CD14-positive monocyte (primary cell): ENCODE measurements at regions not wholly inside any gene's neighbourhood (a gene's known extent, or its start where the extent isn't known, plus 50 kb on each side); places are given as distances from the start of the nearest gene placed in this dataset.

Source experiments
- DNase-seq, 3 donors: peaks; one replicate each; pipeline ENCODE4 v3.0.0-alpha.2; 2011 to 2022
- H2AFZ ChIP-seq: 2 replicates; pipeline ENCODE4 v1.6.0; 2012; ENCODE audit warnings: mild to moderate bottlenecking, low read depth, low read length, inconsistent platforms; ENCODE audit not compliant: insufficient read depth, poor library complexity, severe bottlenecking
- H3K27ac ChIP-seq, 2 donors: 1 replicate in 1 of 2; 2 replicates in 1 of 2; pipeline ENCODE4 v1.5.1; 2012 to 2013; ENCODE audit warnings: low read length in 2 of 2, control low read depth in 1 of 2, inconsistent platforms in 1 of 2, low read depth in 1 of 2, mild to moderate bottlenecking in 1 of 2
- H3K27me3 ChIP-seq, 2 donors: one replicate each; pipeline versions ENCODE4 v1.6.0 to v1.6.1; 2011 to 2013; ENCODE audit warnings: low read length in 2 of 2; ENCODE audit not compliant: control insufficient read depth in 2 of 2, insufficient read depth in 2 of 2
- H3K36me3 ChIP-seq, 2 donors: replicated peaks in 1 of 2; 1 replicate in 1 of 2; 2 replicates in 1 of 2; pipeline versions ENCODE4 v1.5.1 to v1.6.1; 2012 to 2013; ENCODE audit warnings: low read length in 2 of 2, control low read depth in 1 of 2, inconsistent platforms in 1 of 2, mild to moderate bottlenecking in 1 of 2; ENCODE audit not compliant: insufficient read depth in 2 of 2, control insufficient read depth in 1 of 2
- H3K4me1 ChIP-seq, 2 donors: 1 replicate in 1 of 2; 2 replicates in 1 of 2; pipeline versions ENCODE4 v1.5.1 to v1.6.1; 2012 to 2013; ENCODE audit warnings: low read length in 2 of 2, control low read depth in 1 of 2, inconsistent platforms in 1 of 2, mild to moderate bottlenecking in 1 of 2, moderate library complexity in 1 of 2; ENCODE audit not compliant: insufficient read depth in 2 of 2, control insufficient read depth in 1 of 2
- H3K4me2 ChIP-seq: replicated peaks from 2 replicates; pipeline ENCODE3; 2012; ENCODE audit warnings: low read length, moderate library complexity, mild to moderate bottlenecking; ENCODE audit not compliant: poor library complexity, severe bottlenecking; ENCODE audit errors: extremely low read depth
- H3K4me3 ChIP-seq, 3 experiments: fragments of 200-600 bp in 1 of 3; sonication (generic) in 1 of 3; replicated peaks in 1 of 3; 1 replicate in 2 of 3; 2 replicates in 1 of 3; pipeline ENCODE4 v1.5.1; 2011 to 2013; ENCODE audit warnings: low read length in 3 of 3, mild to moderate bottlenecking in 3 of 3, control low read depth in 2 of 3, low read depth in 2 of 3, inconsistent platforms in 1 of 3, moderate library complexity in 1 of 3
- H3K79me2 ChIP-seq: 2 replicates; pipeline ENCODE4 v1.6.0; 2012; ENCODE audit warnings: mild to moderate bottlenecking, control low read depth, inconsistent platforms, low read length, moderate library complexity; ENCODE audit not compliant: insufficient read depth
- H3K9ac ChIP-seq: 2 replicates; pipeline ENCODE4 v1.6.0; 2017; ENCODE audit warnings: low read length, mild to moderate bottlenecking; ENCODE audit not compliant: insufficient read depth, poor library complexity, severe bottlenecking
- H3K9me3 ChIP-seq, 2 donors: replicated peaks in 1 of 2; 1 replicate in 1 of 2; 2 replicates in 1 of 2; pipeline versions ENCODE4 v1.5.1 to v1.6.1; 2012 to 2013; ENCODE audit warnings: low read length in 2 of 2, control low read depth in 1 of 2; ENCODE audit not compliant: control insufficient read depth in 1 of 2, insufficient read depth in 1 of 2
- H4K20me1 ChIP-seq: 2 replicates; pipeline ENCODE4 v1.6.0; 2012; ENCODE audit warnings: mild to moderate bottlenecking, low read length, control low read depth, moderate library complexity; ENCODE audit not compliant: insufficient read depth
- H3K27ac Mint-ChIP-seq, 7 donors: one replicate each; pipeline ENCODE4 v1.8.0; 2020; ENCODE audit warnings: mild to moderate bottlenecking in 7 of 7, mixed read lengths in 7 of 7, moderate library complexity in 6 of 7, inconsistent platforms in 2 of 7
- H3K27me3 Mint-ChIP-seq, 3 donors: one replicate each; pipeline ENCODE4 v1.8.0; 2021 to 2022; ENCODE audit warnings: low read depth in 3 of 3, mild to moderate bottlenecking in 3 of 3, mixed read lengths in 3 of 3, moderate library complexity in 3 of 3, inconsistent platforms in 1 of 3
- H3K36me3 Mint-ChIP-seq, 2 donors: one replicate each; pipeline ENCODE4 v1.8.0; 2020; ENCODE audit warnings: mixed read lengths in 2 of 2, inconsistent platforms in 1 of 2, mild to moderate bottlenecking in 1 of 2
- H3K4me1 Mint-ChIP-seq: one replicate; pipeline ENCODE4 v1.8.0; 2020; ENCODE audit warnings: mild to moderate bottlenecking, mixed read lengths
- H3K4me3 Mint-ChIP-seq, 2 donors: one replicate each; pipeline ENCODE4 v1.8.0; 2020; ENCODE audit warnings: mild to moderate bottlenecking in 2 of 2, mixed read lengths in 2 of 2, moderate library complexity in 1 of 2
- H3K9me3 Mint-ChIP-seq, 7 donors: one replicate each; pipeline ENCODE4 v1.8.0; 2020 to 2022; ENCODE audit warnings: mixed read lengths in 7 of 7, mild to moderate bottlenecking in 6 of 7, moderate library complexity in 6 of 7, inconsistent platforms in 2 of 7
- WGBS: methylation state at CpG from one replicate; pipeline ENCODE4 v1.1.5; 2013; ENCODE audit warnings: missing lambda C conversion rate; ENCODE audit not compliant: insufficient coverage; 5-methylcytosine and 5-hydroxymethylcytosine counted together
- intact Hi-C, 2 donors: fragments of 100-400 bp; cut with micrococcal nuclease; formaldehyde crosslinking; loops; one replicate each; pipeline versions ENCODE4 v1.15.0 to v1.15.1; 2023
- TF ChIP-seq, protein P1 (sequence below): fragments of 200-600 bp; IDR thresholded peaks from one replicate; pipeline ENCODE4 v1.8.0; 2022; ENCODE audit warnings: antibody characterized with exemption, mild to moderate bottlenecking

DNA sequence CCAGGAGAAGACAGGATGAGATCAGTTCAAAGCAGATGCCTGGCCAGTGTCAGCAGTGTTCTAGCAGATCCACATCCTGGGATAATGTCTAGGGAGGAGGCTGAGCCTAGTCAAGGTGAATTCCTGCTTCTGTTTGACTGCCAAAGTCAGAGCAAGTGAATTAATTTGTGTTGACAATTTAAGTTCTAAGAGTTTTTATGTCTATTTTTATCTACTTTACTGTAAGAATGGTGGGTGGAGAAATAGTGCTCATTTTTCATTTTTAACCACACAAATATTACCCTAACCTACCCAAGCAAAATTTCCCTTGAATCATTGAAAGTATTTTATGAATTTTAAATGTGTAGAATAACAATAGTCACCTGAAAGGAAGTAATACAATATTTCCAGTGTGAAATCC lies 207.6 kb upstream of the SLC10A2 start:
- Histone ChIP-seq H3K9me3 (no peaks in the 10 kb centered on the region), H3K27ac (no peak overlapping the region), H3K4me1 (no peaks in the 10 kb centered on the region), H3K79me2 (no peaks in the 10 kb centered on the region), H2AFZ (no peak overlapping the region), H3K4me2 (no peak overlapping the region), H4K20me1 (no peaks in the 10 kb centered on the region), H3K4me3 (no peak overlapping the region), H3K27me3 (no peaks in the 10 kb centered on the region), H3K9ac (no peak overlapping the region), H3K36me3 (no peaks in the 10 kb centered on the region)
- H3K9me3 Mint-ChIP-seq: peaks cover 0 to 7% (median 0%) of the 10 kb centered on the region in 7 donors
- H3K27ac Mint-ChIP-seq: no peak overlapping the region
- H3K27me3 Mint-ChIP-seq: no peaks in the 10 kb centered on the region
- H3K4me3 Mint-ChIP-seq: no peak overlapping the region
- TF ChIP-seq, protein P1, sequence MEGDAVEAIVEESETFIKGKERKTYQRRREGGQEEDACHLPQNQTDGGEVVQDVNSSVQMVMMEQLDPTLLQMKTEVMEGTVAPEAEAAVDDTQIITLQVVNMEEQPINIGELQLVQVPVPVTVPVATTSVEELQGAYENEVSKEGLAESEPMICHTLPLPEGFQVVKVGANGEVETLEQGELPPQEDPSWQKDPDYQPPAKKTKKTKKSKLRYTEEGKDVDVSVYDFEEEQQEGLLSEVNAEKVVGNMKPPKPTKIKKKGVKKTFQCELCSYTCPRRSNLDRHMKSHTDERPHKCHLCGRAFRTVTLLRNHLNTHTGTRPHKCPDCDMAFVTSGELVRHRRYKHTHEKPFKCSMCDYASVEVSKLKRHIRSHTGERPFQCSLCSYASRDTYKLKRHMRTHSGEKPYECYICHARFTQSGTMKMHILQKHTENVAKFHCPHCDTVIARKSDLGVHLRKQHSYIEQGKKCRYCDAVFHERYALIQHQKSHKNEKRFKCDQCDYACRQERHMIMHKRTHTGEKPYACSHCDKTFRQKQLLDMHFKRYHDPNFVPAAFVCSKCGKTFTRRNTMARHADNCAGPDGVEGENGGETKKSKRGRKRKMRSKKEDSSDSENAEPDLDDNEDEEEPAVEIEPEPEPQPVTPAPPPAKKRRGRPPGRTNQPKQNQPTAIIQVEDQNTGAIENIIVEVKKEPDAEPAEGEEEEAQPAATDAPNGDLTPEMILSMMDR: no peak
- H3K4me1 Mint-ChIP-seq: no peaks in the 10 kb centered on the region
- intact Hi-C loops: no loop called here
- H3K36me3 Mint-ChIP-seq: no peaks in the 10 kb centered on the region
- no peak for DNase-seq

- DNase-seq: no peak
- Histone ChIP-seq H3K4me2 (no peak overlapping the region), H3K9ac (no peak overlapping the region), H3K27me3 (no peaks in the 10 kb centered on the region), H3K4me1 (no peaks in the 10 kb centered on the region), H3K36me3 (no peaks in the 10 kb centered on the region), H3K79me2 (no peaks in the 10 kb centered on the region), H3K9me3 (peaks cover 0 to 7% of the 10 kb centered on the region in 2 donors), H3K27ac (no peak overlapping the region), H2AFZ (no peak overlapping the region), H3K4me3 (no peak overlapping the region), H4K20me1 (no peaks in the 10 kb centered on the region)
- intact Hi-C loops: no loop called here
- Mint-ChIP-seq H3K27me3 (no peaks in the 10 kb centered on the region), H3K36me3 (no peaks in the 10 kb centered on the region), H3K4me1 (no peaks in the 10 kb centered on the region), H3K27ac (no peak overlapping the region), H3K4me3 (no peak overlapping the region), H3K9me3 (peaks cover 0 to 7% (median 4%) of the 10 kb centered on the region in 7 donors)
- TF ChIP-seq, protein P1: no peak
- WGBS: no CpG with 5 or more reads among the region's 2 CpGs
Measured at GRCh38 chr13:103272770-103273169, 206.6 kb upstream of the SLC10A2 start.
